IMR-90 (cell line): ENCODE measurements at regions not wholly inside any gene's neighbourhood (a gene's known extent, or its start where the extent isn't known, plus 50 kb on each side); places are given as distances from the start of the nearest gene placed in this dataset.

Experiments used
- ATAC-seq: fragments of 200-7000 bp; cut with Tn5 transposase; 2 replicates; pipeline ENCODE4 v1.9.1; 2020; ENCODE audit warnings: low read depth, mild to moderate bottlenecking, moderate library complexity
- BruUV-seq: library from RNA; stranded (reverse); fragments of 400-500 nt; replicated peaks from 2 replicates; lab custom pipeline; 2021; lab: Mats Ljungman, UMichigan
- CTCF ChIA-PET: fragments of 300-600 bp; formaldehyde crosslinking; extraction: SDS; loops from one replicate; lab custom pipeline; 2021; ENCODE audit warnings: antibody characterized with exemption; lab: Yijun Ruan, JAX
- POLR2A ChIA-PET: fragments of 300-600 bp; sonication (Branson Sonifier 250); formaldehyde crosslinking; loops from one replicate; lab custom pipeline; 2022; ENCODE audit warnings: antibody characterized with exemption; ENCODE audit not compliant: unreplicated experiment; lab: Charles Lee
- DNase-seq: peaks from one replicate; pipeline ENCODE4 v3.0.0; 2013
- H2AFZ ChIP-seq: replicated peaks from 2 replicates; pipeline ENCODE3; 2013; ENCODE audit warnings: low read length, mild to moderate bottlenecking; ENCODE audit not compliant: poor library complexity
- H2AK5ac ChIP-seq: 2 replicates; pipeline ENCODE4 v1.6.1; 2013; ENCODE audit warnings: low read depth, low read length, inconsistent platforms
- H2AK9ac ChIP-seq: replicated peaks from 2 replicates; pipeline ENCODE3; 2013; ENCODE audit warnings: mild to moderate bottlenecking, low read depth, low read length, moderate library complexity; ENCODE audit not compliant: poor library complexity
- H2BK120ac ChIP-seq: 2 replicates; pipeline ENCODE4 v1.6.1; 2013; ENCODE audit warnings: low read depth, low read length, inconsistent platforms
- H2BK15ac ChIP-seq: 3 replicates; pipeline ENCODE4 v1.6.1; 2013; ENCODE audit warnings: low read depth, low read length, inconsistent platforms
- H2BK20ac ChIP-seq: 2 replicates; pipeline ENCODE4 v1.6.1; 2013; ENCODE audit warnings: low read depth, mild to moderate bottlenecking, inconsistent platforms, low read length, moderate library complexity
- H2BK5ac ChIP-seq: 2 replicates; pipeline ENCODE4 v1.6.1; 2013; ENCODE audit warnings: mild to moderate bottlenecking, low read depth, low read length, inconsistent platforms; ENCODE audit not compliant: poor library complexity, severe bottlenecking
- H3K14ac ChIP-seq: replicated peaks from 2 replicates; pipeline ENCODE4 v1.6.1; 2013; ENCODE audit warnings: low read depth, low read length, inconsistent platforms
- H3K18ac ChIP-seq: 2 replicates; pipeline ENCODE4 v1.6.1; 2013; ENCODE audit warnings: low read depth, low read length, control low read depth
- H3K23ac ChIP-seq: 2 replicates; pipeline ENCODE4 v1.6.1; 2013; ENCODE audit warnings: low read depth, low read length, inconsistent platforms
- H3K27ac ChIP-seq: 2 replicates; pipeline ENCODE4 v1.5.1; 2013; ENCODE audit warnings: mild to moderate bottlenecking, control low read depth, low read length; ENCODE audit not compliant: insufficient read depth
- H3K27me3 ChIP-seq: 2 replicates; pipeline ENCODE4 v1.6.1; 2013; ENCODE audit warnings: low read length; ENCODE audit not compliant: control insufficient read depth, insufficient read depth
- H3K36me3 ChIP-seq: 2 replicates; pipeline ENCODE4 v1.6.1; 2013; ENCODE audit warnings: low read length, mixed read lengths; ENCODE audit not compliant: control insufficient read depth, insufficient read depth
- H3K4ac ChIP-seq: 2 replicates; pipeline ENCODE4 v1.6.1; 2013; ENCODE audit warnings: low read depth, low read length, inconsistent platforms
- H3K4me1 ChIP-seq: 2 replicates; pipeline ENCODE4 v1.6.1; 2013; ENCODE audit warnings: low read length, mixed read lengths; ENCODE audit not compliant: control insufficient read depth, insufficient read depth
- H3K4me2 ChIP-seq: 2 replicates; pipeline ENCODE4 v1.6.1; 2013; ENCODE audit warnings: low read depth, mild to moderate bottlenecking, control low read depth, low read length, moderate library complexity
- H3K4me3 ChIP-seq: 2 replicates; pipeline ENCODE4 v1.5.1; 2013; ENCODE audit warnings: low read depth, mild to moderate bottlenecking, control low read depth, low read length, moderate library complexity; ENCODE audit not compliant: insufficient read depth
- H3K56ac ChIP-seq: 2 replicates; pipeline ENCODE4 v1.6.1; 2013; ENCODE audit warnings: low read length, inconsistent platforms; ENCODE audit not compliant: insufficient read depth; ENCODE audit errors: extremely low read depth
- H3K79me1 ChIP-seq, 2 experiments: 2 replicates each; pipeline ENCODE4 v1.6.1; 2013; ENCODE audit warnings: low read length in 2 of 2, inconsistent platforms in 1 of 2, low read depth in 1 of 2
- H3K9ac ChIP-seq: 2 replicates; pipeline ENCODE4 v1.6.1; 2013; ENCODE audit warnings: low read depth, low read length, control low read depth
- H3K9me1 ChIP-seq: 2 replicates; pipeline ENCODE4 v1.6.1; 2013; ENCODE audit warnings: low read length, inconsistent platforms; ENCODE audit not compliant: insufficient read depth
- H3K9me3 ChIP-seq: 2 replicates; pipeline ENCODE4 v1.6.1; 2013; ENCODE audit warnings: low read length; ENCODE audit not compliant: control insufficient read depth, insufficient read depth
- H4K20me1 ChIP-seq: 2 replicates; pipeline ENCODE4 v1.6.1; 2013; ENCODE audit warnings: low read length, inconsistent platforms; ENCODE audit not compliant: insufficient read depth
- H4K5ac ChIP-seq: 2 replicates; pipeline ENCODE4 v1.6.1; 2013; ENCODE audit warnings: mild to moderate bottlenecking, low read depth, low read length, control low read depth
- H4K8ac ChIP-seq, 2 experiments: 2 replicates each; pipeline ENCODE4 v1.6.1; 2013; ENCODE audit warnings: low read depth in 2 of 2, low read length in 2 of 2, control low read depth in 1 of 2, inconsistent platforms in 1 of 2
- H4K91ac ChIP-seq: 2 replicates; pipeline ENCODE4 v1.6.1; 2013; ENCODE audit warnings: low read depth, low read length, inconsistent platforms; ENCODE audit not compliant: insufficient read depth
- BHLHE40 ChIP-seq: fragments of 150-350 bp; IDR thresholded peaks from 2 replicates; pipeline ENCODE4 v1.6.1; 2016; ENCODE audit warnings: mild to moderate bottlenecking, low read depth, low read length
- CEBPB ChIP-seq: IDR thresholded peaks from 2 replicates; pipeline ENCODE4 v1.6.1; 2012; ENCODE audit warnings: low read depth, low read length, improper control_type of control experiment
- CHD1 ChIP-seq: IDR thresholded peaks from 2 replicates; pipeline ENCODE4 v1.6.1; 2012; ENCODE audit warnings: low read depth, low read length, improper control_type of control experiment
- CTCF ChIP-seq: conservative IDR thresholded peaks from 2 replicates; pipeline ENCODE4 v1.5.1; 2012; ENCODE audit warnings: mild to moderate bottlenecking, low read depth, low read length, improper control_type of control experiment
- FOS ChIP-seq: fragments of 150-350 bp; IDR thresholded peaks from 2 replicates; pipeline ENCODE4 v1.6.1; 2016; ENCODE audit warnings: low read depth, low read length
- MAFK ChIP-seq: IDR thresholded peaks from 2 replicates; pipeline ENCODE4 v1.6.1; 2012; ENCODE audit warnings: low read depth, low read length, improper control_type of control experiment
- MAZ ChIP-seq: IDR thresholded peaks from 2 replicates; pipeline ENCODE4 v1.6.1; 2012; ENCODE audit warnings: low read depth, mild to moderate bottlenecking, low read length, improper control_type of control experiment, moderate library complexity, borderline replicate concordance
- NFE2L2 ChIP-seq: fragments of 150-350 bp; IDR thresholded peaks from 2 replicates; pipeline ENCODE4 v1.6.1; 2016; ENCODE audit warnings: low read depth, mild to moderate bottlenecking, low read length
- POLR2A ChIP-seq: IDR thresholded peaks from 2 replicates; pipeline ENCODE4 v1.6.1; 2012; ENCODE audit warnings: mild to moderate bottlenecking, low read depth, low read length
- RAD21 ChIP-seq: IDR thresholded peaks from 2 replicates; pipeline ENCODE4 v1.6.1; 2012; ENCODE audit warnings: low read length, improper control_type of control experiment
- RCOR1 ChIP-seq: IDR thresholded peaks from 2 replicates; pipeline ENCODE4 v1.6.1; 2012; ENCODE audit warnings: mild to moderate bottlenecking, low read length, improper control_type of control experiment; ENCODE audit not compliant: insufficient replicate concordance
- RFX5 ChIP-seq: IDR thresholded peaks from 2 replicates; pipeline ENCODE4 v1.8.0; 2012; ENCODE audit warnings: low read depth, mild to moderate bottlenecking, low read length, moderate library complexity
- SMC3 ChIP-seq: fragments of 150-350 bp; IDR thresholded peaks from 2 replicates; pipeline ENCODE4 v1.6.1; 2016; ENCODE audit warnings: low read depth, mild to moderate bottlenecking, antibody characterized with exemption, low read length, moderate library complexity
- USF2 ChIP-seq: fragments of 150-350 bp; IDR thresholded peaks from 2 replicates; pipeline ENCODE4 v1.6.1; 2017; ENCODE audit warnings: mild to moderate bottlenecking, antibody characterized with exemption, low read length, low read depth
- WGBS, 2 experiments: methylation state at CpG; one replicate each; pipeline versions ENCODE4 v1.1.5 to v1.1.7; 2013; ENCODE audit warnings: missing lambda C conversion rate in 2 of 2; ENCODE audit not compliant: insufficient read length in 1 of 2; ENCODE audit errors: extremely low coverage in 2 of 2; 5-methylcytosine and 5-hydroxymethylcytosine counted together
- dilution Hi-C: fragments of 300-500 bp; cut with HindIII; formaldehyde crosslinking; loops from one replicate; pipeline ENCODE4 v1.14.3; 2018; ENCODE audit warnings: low sequenced_read_pairs; ENCODE audit not compliant: unreplicated experiment
- in situ Hi-C: fragments of 300-500 bp; cut with MboI; formaldehyde crosslinking; loops from 3 replicates; pipeline ENCODE4 v1.14.3; 2019; ENCODE audit warnings: low sequenced_read_pairs, inconsistent platforms, mixed read lengths
- intact Hi-C: fragments of 100-400 bp; cut with micrococcal nuclease; formaldehyde crosslinking; loops from 2 replicates; pipeline ENCODE4 v1.10.0; 2022
- TF ChIP-seq, protein P1 (sequence below): fragments of 150-350 bp; IDR thresholded peaks from 2 replicates; pipeline ENCODE4 v1.6.1; 2016; ENCODE audit warnings: low read depth, mild to moderate bottlenecking, low read length, moderate library complexity, borderline replicate concordance

DNA sequence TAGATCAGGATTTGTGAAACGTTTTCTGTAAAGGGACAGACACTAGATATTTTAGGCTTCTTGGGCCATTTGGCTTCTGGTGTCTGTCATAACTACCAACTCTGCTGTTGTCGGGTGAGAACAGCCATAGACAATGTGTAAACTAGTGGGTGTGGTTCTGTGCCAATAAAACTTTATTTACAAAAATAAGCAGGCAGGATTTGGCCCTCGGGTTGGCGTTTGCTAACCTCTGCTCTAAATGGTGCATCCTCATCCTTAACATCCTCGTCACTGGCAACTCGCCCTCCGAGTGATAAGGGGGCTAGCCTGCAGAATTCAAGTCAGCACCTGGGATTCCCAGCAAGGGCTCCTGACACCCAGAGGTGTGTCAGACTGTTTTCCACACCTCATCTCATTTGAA is 105.8 kb upstream of the MSX1 start:
- ChIA-PET POLR2A (no interaction called here), CTCF (no interaction called here)
- H4K20me1 ChIP-seq, result no peaks in the 10 kb centered on the region
- no peak overlapping the region for H2AK9ac ChIP-seq
- WGBS, 2 experiments, result 55% methylated on average over 2 of the region's 7 CpGs; no CpG with 5 or more reads in 1 of the 2 experiments
- H2AFZ ChIP-seq, result no peak overlapping the region
- no peak overlapping the region for H3K4me2 ChIP-seq
- H3K27ac ChIP-seq, result no peak overlapping the region
- no peak overlapping the region for H4K91ac ChIP-seq
- no peak overlapping the region for H2BK15ac ChIP-seq
- peaks cover 30% of the 10 kb centered on the region for H3K27me3 ChIP-seq
- no peak overlapping the region for H3K23ac ChIP-seq
- DNase-seq, result no peak
- H3K56ac ChIP-seq, result no peak overlapping the region
- H4K8ac ChIP-seq, result no peak overlapping the region
- H2BK5ac ChIP-seq, result no peak overlapping the region
- H3K9me1 ChIP-seq, result no peaks in the 10 kb centered on the region
- no peak overlapping the region for H3K18ac ChIP-seq
- H3K4ac ChIP-seq, result no peak overlapping the region
- in situ Hi-C loops (no loop called here), intact Hi-C loops (no loop called here), dilution Hi-C loops (no loop called here)
- no peaks in the 10 kb centered on the region for H3K79me1 ChIP-seq
- H4K5ac ChIP-seq, result no peak overlapping the region
- no peak overlapping the region for H2BK20ac ChIP-seq
- no peaks in the 10 kb centered on the region for H3K9me3 ChIP-seq
- H3K4me3 ChIP-seq, result no peak overlapping the region
- H2AK5ac ChIP-seq, result no peak overlapping the region
- TF ChIP-seq NFE2L2 (no peak), POLR2A (no peak), CHD1 (no peak), RAD21 (no peak), RFX5 (no peak), FOS (no peak), MAZ (no peak), CEBPB (no peak), CTCF (no peak), SMC3 (no peak), MAFK (no peak), USF2 (no peak), RCOR1 (no peak), BHLHE40 (no peak)
- TF ChIP-seq, protein P1, sequence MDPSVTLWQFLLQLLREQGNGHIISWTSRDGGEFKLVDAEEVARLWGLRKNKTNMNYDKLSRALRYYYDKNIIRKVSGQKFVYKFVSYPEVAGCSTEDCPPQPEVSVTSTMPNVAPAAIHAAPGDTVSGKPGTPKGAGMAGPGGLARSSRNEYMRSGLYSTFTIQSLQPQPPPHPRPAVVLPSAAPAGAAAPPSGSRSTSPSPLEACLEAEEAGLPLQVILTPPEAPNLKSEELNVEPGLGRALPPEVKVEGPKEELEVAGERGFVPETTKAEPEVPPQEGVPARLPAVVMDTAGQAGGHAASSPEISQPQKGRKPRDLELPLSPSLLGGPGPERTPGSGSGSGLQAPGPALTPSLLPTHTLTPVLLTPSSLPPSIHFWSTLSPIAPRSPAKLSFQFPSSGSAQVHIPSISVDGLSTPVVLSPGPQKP, result no peak
- ATAC-seq, result no peak
- H3K14ac ChIP-seq, result no peak overlapping the region
- BruUV-seq, result no TSS peak
- no peaks in the 10 kb centered on the region for H3K4me1 ChIP-seq
- H3K36me3 ChIP-seq, result no peaks in the 10 kb centered on the region
- H3K9ac ChIP-seq, result no peak overlapping the region
- no peak overlapping the region for H2BK120ac ChIP-seq
